GM18873 (cell line): ENCODE measurements at regions not wholly inside any gene's neighbourhood (a gene's known extent, or its start where the extent isn't known, plus 50 kb on each side); places are given as distances from the start of the nearest gene placed in this dataset.
"Not testable (repeated sequence)": the region's sequence is repeated elsewhere in the genome, so short reads cannot be mapped to it uniquely, and the experiment has no call there.

Experiments
- ATAC-seq: cut with Tn5 transposase; IDR thresholded peaks from one replicate; pipeline ENCODE4 v1.9.1; 2021; ENCODE audit warnings: mild to moderate bottlenecking, moderate library complexity, moderate number of reproducible peaks; ENCODE audit not compliant: unreplicated experiment, low FRiP score

DNA sequence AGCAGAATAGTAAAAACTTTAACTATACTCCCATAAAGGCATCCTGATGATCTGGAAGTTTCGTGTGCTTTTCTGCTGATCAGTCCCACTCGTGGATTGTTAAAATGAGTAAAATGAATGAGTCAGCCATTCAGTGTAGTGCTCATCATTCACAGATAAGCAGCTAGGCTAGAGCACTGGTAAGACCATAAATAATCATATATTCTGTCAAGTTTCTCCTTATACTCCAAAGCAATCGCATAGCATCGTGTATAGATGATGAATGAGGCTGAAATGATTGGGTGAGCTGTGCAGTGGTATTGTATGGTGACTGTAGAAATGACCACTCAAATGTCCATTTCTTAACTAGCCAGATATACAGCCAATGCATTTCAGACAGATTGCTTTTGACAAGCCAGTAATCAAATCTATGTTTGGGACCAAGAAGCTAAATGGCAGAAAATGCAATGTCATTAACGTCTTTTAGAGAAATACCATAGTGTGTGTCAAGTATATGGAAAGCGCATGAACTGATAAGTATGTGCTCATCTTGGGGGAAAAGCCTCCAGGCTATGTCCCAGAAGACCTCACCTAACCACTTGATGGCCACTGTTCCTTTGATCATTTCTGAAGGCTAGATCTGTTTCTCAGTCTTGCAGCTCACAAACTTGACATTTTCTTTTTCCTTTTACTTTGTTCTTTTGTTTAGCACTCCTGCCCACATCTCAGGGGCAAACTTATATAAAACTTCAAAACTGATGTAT is 227.2 kb upstream of the FAM3C start:
- no peak for ATAC-seq

DNA sequence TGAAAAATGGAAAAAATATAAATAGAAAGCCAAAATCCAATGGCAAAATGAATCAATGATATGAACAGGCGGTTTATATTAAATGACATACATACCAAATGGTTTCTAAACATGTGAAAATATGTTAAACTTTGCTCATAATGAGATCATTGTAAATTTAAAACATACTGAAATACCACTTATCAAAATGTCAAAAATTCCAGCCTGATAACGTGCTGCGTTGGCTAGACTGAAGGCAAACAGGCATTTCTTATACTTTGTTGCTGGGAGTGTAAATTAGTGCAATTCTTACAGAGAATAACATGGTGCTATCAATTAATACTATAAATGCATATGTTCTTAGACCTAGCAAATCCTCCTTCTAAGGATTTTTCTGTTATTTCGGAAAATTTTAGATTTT is 225.8 kb upstream of the FAM3C start:
- no peak for ATAC-seq

DNA sequence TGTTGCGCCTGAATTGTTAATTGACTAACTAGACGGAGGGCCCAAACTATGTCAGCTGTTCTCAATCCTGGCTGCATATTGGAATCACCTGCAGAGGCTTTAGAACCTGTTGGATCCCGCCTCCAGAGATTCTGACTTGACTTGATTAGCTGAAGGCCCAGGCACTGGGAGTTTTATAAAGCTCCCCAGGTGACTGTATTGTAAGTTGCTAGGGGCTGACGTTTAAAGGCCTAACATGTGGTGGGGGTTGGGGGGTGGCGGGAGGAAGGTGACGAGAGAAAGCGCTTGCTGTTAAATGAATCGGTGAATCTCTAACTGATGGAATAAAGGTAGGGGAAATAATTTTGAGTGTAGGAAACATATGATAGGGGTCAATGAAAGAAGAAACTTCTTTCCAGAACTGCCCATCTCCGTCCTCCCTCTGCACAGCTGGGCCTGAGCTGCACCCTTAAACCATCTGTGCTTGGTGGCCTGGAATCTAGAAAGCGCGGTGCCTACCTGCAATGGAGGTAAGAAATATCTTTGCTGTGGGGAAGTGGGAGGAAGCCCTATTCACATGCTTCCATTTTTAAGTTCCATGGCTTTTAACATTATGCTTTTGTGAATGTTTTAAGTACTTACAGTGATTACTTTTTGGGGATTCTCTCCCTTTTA is 225.0 kb upstream of the FAM3C start:
- no peak for ATAC-seq

DNA sequence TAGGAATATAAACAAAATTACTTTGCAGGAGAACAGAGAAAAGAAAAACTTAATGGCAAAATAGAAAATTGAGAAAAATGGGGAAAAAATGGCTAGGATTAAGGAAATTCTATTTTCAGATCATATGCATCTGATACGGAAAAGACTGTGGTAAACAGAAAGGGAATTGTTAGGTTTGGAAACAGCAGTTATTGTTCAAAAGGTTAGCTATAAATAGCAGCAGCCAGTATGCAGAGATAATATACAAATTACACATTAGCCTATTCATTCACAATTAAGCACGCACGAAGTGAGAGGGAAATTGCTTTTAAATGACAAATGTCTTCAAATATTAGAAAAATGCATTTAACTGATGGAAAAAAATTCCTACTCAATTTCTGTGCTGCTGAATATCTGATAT is 224.1 kb upstream of the FAM3C start:
- no peak for ATAC-seq

DNA sequence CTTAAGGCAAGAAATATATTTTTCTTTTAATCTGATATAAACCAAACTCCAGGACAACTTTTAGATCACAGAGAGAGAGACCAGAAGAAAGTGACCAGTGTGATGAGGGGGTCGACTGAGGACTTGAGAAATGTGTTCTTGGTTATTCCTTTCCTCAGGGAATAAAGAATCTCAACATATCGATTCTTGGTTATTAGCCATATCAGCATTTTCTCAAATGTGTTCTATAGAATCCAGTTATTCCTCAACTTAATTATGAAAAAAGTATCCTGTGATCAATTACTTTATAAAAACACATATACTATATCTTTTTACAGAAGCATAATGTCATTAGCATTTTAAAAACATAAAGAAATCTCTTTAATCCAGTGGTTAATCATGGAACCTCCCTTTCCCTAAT is 222.1 kb upstream of the FAM3C start:
- ATAC-seq: no peak

DNA sequence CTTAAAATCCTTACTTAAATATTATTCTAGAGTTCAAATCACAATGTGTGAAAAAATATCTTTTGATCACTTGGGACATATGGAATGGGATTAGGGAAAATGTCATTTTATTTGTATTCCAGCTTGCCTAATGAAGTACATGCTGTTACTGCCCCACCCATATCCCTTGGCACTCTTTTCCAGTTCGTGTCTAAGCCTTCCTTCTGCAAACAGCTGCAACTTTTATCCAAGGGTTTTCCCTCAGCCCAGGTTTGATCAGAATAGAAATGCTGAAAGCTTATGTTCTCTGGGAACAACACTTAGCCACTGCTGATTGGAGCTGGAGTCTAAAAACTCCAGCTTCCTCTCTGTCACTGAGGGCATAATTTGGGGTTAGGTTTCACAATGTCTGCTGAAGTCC is 214.1 kb upstream of the FAM3C start:
- ATAC-seq: no peak

DNA sequence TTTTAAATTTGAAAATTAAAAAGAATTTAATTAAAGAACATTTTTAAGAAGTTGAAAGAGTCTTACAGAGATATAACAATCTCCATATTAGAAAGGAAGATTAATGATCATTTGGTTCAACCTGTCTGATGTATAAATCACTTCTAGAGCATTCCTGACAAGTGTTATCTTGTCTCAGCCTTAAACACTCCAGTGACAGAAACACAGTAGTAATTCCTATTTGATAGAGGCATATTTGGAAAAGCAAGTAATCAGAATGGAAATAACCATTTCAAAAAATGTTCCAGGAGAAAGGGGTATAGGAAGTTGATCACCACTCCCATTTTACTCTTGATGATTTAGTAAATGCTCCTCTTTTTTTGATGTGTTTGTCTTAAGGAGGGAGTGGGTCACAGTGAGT is 213.1 kb upstream of the FAM3C start:
- ATAC-seq: no peak

DNA sequence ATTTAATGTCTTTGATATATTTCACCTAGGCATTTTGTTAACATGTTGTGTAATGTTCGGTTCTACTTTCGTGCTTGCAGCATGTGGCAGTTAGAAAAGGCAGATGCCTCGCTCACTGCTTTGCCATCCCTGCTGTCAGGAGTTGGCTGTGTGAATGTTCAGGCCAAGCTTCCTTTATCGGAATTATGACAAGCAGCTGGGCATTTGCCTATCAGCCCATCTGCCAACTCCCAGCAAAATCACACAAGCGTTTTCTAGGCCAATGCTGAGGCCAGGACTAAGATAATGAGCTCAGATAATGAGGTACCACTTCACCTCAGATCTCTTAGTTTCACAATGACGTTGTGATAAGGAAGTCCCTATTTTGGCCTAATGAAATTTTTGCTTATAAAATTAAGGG is 212.7 kb upstream of the FAM3C start:
- no peak for ATAC-seq

DNA sequence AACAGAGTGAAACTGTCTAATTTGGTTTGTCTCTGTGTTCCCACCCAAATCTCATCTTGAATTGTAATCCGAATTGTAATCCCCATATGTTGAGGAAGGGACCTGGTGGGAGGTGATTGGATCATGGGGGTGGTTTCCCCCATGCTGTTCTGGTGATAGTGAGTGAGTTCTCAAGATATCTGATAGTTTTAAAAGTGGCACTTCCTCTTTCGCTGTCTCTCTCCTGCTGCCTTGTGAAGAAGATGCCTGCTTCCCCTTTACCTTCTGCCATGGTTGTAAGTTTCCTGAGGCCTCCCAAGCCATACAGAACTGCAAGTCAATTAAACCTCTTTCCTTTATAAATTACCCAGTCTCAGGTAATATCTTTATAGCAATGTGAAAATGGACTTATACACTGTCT is 212.1 kb upstream of the FAM3C start:
- not testable (repeated sequence) for ATAC-seq

DNA sequence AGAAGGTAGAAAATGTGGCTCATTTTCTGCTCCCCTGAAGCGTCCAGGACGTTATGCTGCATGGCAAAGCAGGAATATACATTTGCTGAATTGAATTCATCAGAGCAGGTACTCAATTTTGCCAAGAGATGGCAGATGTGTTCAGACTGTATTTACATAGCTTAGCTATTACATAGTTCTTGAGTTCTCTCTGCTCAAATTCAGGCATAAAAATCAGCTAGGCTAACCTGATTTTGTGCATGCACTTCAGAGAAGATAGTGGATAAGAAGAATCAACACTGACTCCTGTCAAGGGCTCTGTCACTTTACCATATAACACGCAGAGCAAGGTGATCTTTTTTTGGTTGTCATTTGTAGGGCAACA is 209.2 kb upstream of the FAM3C start:
- no peak for ATAC-seq

DNA sequence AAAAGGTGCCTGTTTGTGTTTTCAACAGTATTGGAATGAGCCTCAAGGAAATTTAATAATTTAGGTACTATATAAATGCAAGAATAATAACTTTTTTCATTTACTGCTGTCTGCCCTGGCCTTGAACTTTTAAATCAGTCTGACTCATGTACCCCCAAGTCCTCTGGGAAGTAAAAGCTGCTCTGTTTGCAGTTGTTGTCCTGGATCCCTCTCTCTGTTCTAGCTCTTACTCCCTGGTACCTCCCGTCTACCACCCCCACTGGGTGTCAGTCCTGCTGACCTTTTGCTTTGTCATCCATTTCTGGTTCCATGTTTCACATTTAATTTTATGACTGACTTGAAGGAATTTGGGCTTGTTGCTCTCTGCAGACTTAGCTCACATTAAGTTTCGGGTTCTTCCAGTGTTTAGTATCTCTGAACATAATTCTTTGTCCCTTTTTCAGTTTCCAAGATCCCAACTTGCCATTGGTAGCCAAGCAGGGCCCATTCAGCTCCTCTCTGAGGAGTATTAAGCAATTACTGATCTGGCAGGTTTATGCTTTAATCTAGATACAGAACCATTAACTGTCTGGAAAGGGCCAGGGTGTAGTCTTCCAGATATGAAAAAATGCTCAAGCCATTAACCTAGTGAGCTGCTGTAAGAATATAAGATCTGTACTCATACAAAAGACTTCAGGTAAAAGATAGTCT is 208.7 kb upstream of the FAM3C start:
- ATAC-seq: no peak

DNA sequence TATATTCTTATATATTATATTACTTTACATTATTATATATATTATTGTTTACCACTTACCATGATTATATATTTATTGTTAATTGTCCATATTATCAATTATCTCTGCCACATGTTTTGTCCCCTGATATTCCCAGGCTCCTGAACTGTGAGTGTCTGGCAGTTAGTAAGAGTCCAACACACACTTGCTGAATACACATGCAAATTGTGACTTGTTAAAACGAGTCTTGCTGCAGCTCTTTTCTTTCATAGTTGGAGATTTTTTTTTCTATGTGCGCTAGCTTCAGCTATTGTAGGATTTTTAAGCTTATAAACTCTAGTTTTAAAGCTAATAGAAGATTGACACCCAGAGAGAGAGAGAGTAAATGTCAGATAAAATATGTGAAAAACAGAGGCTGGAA is 207.8 kb upstream of the FAM3C start:
- no peak for ATAC-seq

DNA sequence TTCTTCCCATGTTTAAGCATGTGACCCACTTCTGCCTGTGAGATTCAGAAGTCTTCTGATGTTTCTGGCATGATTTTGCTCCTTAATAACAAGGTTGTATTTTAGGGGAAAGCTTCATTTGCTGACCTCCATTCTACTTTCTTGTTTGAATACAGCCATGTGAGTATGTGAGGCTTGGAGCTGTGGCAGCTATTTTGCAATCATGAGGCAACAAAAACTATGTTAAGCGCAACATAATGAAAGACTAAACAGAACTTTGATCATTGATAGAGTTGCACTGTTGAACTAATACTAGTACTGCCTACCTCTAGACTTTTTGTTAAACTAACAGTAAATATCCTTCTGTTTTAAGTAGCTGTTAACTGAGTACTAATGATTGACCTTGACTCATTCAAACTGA is 203.8 kb upstream of the FAM3C start:
- no peak for ATAC-seq

DNA sequence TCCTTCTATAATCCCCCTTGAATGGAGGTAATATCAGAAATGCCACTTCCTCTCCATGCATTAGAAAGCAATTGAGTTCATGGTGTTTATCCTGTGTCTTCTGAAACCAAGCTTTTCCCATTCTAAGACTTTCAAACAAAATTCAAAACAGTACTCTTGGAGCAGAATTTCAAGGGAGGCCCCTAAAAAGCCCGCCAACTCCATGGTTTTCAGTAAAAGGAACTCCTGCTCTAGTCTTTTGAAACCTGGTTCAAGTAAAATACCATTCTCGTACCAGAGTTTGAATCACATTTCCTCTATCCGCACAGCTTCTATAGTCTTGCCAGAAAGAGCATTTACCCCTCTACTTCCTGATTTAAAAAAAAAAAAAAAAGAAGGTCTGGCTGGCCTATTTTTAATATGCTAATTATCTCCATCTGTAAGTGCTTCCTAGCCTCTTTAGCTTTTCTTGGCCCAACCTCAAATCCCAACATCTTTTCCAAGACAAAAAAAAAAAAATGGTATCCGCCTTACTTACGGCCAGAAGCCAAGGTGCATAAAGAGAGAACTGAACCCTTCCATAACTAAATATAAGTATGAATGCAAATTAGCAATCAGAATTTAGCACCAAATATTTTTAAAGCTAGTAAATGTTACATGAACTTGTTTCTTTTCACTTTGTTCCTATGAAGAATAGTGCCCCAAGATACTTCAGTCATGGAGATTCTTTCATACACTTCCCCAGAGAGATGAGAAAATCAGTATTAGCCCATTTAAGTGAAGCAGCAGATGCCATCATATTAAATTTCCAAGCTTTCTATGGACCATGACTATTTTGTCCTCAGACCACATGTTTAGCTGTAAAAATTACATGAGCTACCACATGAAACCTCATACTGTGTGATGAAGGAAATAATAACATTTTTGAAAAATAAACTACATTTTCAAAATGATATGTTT is 199.9 kb upstream of the FAM3C start:
- ATAC-seq: no peak

DNA sequence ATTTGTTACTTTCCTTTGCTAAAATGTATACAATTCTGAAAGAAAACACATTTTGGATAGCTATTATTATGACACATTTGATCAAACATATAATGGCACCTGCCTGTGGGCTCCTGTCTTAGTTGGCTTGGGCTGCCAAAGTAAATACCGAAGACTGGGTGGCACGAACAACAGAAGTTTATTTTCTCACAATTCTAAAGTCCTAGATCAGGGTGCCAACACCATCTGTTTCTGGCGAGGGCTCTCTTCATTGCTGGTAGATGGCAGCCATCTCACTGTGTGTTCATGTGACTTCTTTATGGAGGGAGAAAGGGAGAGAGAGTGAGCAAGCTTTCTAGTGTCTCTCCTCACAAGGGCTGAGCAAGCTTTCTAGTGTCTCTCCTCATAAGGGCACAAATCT is 195.8 kb upstream of the FAM3C start:
- no peak for ATAC-seq

DNA sequence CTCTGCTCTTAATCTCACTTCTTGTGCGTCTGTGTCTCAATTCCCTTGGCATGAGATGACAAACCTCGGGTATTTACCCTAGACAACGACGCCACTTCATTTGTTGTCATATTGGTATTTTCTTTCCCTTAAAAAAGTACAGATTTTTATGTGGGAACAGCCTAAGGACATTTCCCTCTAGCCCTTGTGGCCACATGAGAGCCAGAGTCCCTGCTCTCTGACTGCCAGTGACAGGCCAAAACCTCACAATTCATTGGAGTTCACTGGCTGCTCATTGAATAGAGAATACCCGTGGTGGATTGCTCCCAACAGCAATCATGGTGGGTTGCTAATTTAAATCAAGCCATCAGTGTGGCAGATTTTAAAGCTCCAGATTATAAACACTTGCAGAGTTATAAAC is 191.3 kb upstream of the FAM3C start:
- ATAC-seq: no peak

DNA sequence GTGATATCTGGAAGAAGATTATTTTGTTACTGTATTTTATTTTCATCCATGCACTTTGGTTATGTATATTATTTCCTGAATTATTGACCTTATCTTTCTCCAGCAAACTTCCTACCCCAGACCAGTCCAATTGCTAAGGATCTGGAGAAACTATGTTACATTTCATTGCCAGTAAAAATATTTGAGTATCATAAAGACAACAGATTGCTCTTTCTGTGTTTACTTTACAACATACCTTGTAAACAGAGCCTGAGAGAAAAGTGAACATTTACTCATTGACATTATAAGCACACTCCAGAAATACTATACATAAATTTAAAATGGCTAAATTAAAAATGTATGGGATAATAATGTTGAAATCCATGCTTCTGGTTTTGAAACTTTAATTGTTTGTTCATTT is 186.2 kb upstream of the FAM3C start:
- no peak for ATAC-seq

DNA sequence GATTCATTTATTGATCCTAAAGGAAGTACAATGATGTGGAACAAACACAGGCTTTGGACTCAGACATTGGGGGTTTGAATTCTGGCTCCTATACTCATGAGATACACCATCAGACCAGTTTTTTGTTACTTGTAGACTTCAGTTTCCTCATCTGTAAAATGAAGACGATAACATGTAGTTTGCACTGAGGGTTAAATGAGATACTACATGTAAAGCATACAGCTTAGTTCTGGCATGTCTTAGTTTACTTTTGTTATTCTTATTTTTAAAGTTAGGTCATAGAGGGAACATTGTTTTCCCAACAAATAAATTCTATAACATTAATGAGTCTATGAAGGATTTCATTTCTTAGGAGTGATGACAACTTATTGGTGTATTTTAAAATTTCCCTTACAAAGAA is 183.5 kb upstream of the FAM3C start:
- no peak for ATAC-seq

DNA sequence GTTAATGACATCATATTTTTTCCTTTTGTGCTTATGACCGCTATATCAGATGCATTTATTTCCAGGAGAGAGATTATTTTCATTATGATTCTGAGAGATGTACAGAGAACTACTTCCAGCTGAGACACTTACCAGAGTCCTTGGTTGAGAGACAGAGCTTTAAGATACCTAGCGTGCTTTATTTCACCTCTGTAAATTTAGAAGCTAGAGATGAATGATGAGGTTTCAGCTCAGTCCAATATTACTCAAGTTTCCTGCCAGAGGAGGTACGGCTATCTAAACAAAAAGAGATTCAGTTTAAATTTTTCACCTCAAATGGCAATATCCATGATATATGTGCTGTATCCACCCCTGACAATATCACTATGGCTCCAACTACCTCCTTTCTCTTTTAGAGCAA is 182.6 kb upstream of the FAM3C start:
- no peak for ATAC-seq

DNA sequence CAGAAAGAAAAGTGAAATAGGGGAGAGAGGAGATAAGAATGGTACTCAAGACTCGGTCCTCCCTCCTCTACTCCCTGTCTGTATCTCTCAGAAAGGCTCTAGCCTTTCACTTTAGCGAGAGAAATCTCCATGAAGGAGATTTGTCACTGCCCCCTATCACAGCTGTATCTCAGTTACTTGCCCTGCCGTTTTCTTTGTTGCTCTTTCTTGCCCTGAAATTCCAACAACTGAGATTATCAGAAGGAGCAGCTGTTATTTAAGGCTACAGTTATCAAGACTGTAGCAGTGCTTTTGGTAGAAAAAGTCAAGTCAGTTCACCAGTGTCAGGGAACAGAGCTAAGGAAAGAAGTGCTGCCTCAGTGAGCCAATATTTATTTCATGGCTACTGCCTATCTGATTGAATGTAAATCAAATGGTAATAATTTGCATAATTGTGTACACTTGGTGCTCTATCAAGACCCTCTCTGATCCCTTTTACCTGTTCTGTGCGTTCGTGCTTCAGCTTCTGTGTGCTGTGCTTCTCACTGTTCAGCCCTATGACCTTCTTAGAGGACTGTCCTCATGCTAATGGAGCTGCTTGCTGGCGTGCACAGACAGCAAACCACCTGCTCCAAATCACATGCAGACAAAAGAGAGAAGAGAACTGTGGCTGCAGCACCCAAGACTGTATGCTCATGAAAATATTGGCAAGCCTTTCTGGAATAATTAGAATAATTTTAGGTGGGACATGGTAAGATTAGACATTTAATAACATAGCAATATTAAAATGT is 180.2 kb upstream of the FAM3C start:
- no peak for ATAC-seq
